Erythroblast (primary cell): ENCODE measurements at regions not wholly inside any gene's neighbourhood (a gene's known extent, or its start where the extent isn't known, plus 50 kb on each side); places are given as distances from the start of the nearest gene placed in this dataset.

Experiments used
- DNase-seq, 2 experiments: peaks; one replicate each; lab custom pipeline; 2025; lab: John Stamatoyannopoulos, UW
- GATA1 ChIP-seq: IDR thresholded peaks from 2 replicates; pipeline ENCODE4 v1.6.1; 2011; ENCODE audit warnings: low read depth, mild to moderate bottlenecking, control low read depth, low read length, moderate library complexity
- POLR2A ChIP-seq: IDR thresholded peaks from 2 replicates; pipeline ENCODE4 v1.6.1; 2011; ENCODE audit warnings: mild to moderate bottlenecking, low read length

- DNase-seq, result no peak
These were observed 236.1 kb upstream of the CDH5 start for GRCh38 chr16:66130296-66130905.

GRCh38 chr16:66129196-66129595 is 237.3 kb upstream of the CDH5 start:
- TF ChIP-seq GATA1 (no peak), POLR2A (no peak)
- DNase-seq, result no peak

More at GRCh38 chr16:66130296-66130905, 236.1 kb upstream of the CDH5 start:
- TF ChIP-seq GATA1, result no peak
- TF ChIP-seq POLR2A, result no peak

GRCh38 chr16:66128371-66128770 is 238.1 kb upstream of the CDH5 start:
- no peak for DNase-seq
- TF ChIP-seq POLR2A (no peak), GATA1 (no peak)

- TF ChIP-seq GATA1, result no peak
- TF ChIP-seq POLR2A, result no peak
These were observed 238.8 kb upstream of the CDH5 start for GRCh38 chr16:66127459-66128370.

GRCh38 chr16:66121466-66121865 is 245.0 kb upstream of the CDH5 start:
- TF ChIP-seq GATA1 (no peak), POLR2A (no peak)
- no peak for DNase-seq

More at GRCh38 chr16:66127459-66128370, 238.8 kb upstream of the CDH5 start:
- no peak for DNase-seq

- no peak for DNase-seq
- TF ChIP-seq GATA1, result no peak
- no peak for TF ChIP-seq POLR2A
These were observed 245.8 kb upstream of the CDH5 start for GRCh38 chr16:66120656-66121055.

GRCh38 chr16:66116163-66117002 is 250.1 kb upstream of the CDH5 start:
- no peak for TF ChIP-seq POLR2A
- no peak for TF ChIP-seq GATA1
- DNase-seq, result no peak

- peak in 1 of 2 experiments; percentile 2 for DNase-seq
- TF ChIP-seq GATA1 (no peak), POLR2A (no peak)
These were observed 251.1 kb upstream of the CDH5 start for GRCh38 chr16:66115373-66115772.

GRCh38 chr16:66113223-66113622 is 253.3 kb upstream of the CDH5 start:
- TF ChIP-seq POLR2A (no peak), GATA1 (no peak)
- DNase-seq, result no peak

- DNase-seq, result no peak
- TF ChIP-seq POLR2A (no peak), GATA1 (no peak)
These were observed 256.8 kb upstream of the CDH5 start for GRCh38 chr16:66109677-66110076.

- TF ChIP-seq GATA1, result no peak
- no peak for TF ChIP-seq POLR2A
- no peak for DNase-seq
These were observed 258.8 kb upstream of the CDH5 start for GRCh38 chr16:66107661-66108060.

- no peak for DNase-seq
- TF ChIP-seq POLR2A, result no peak
- no peak for TF ChIP-seq GATA1
These were observed 263.3 kb upstream of the CDH5 start for GRCh38 chr16:66103211-66103610.

- TF ChIP-seq GATA1, result no peak
These were observed 267.2 kb upstream of the CDH5 start for GRCh38 chr16:66099306-66099705.

More at GRCh38 chr16:66099306-66099705, 267.2 kb upstream of the CDH5 start:
- no peak for DNase-seq
